ENCODE measurements at regions not wholly inside any gene's neighbourhood (a gene's known extent, or its start where the extent isn't known, plus 50 kb on each side); places are given as distances from the start of the nearest gene placed in this dataset.

- no peak for FAIRE-seq
- 100% methylated on average over 1 of the region's 1 CpG; no CpG with 5 or more reads in 1 of the 2 experiments for WGBS, 2 experiments (ENCODE audit: extremely low coverage in 1 of 2, insufficient coverage in 1 of 2, insufficient read length in 1 of 2, insufficient replicate concordance in 2 of 2, low coverage in 1 of 2, low lambda C conversion rate in 2 of 2, missing lambda C conversion rate in 1 of 2)
- no peak overlapping the region for H3K4ac ChIP-seq (replicated peaks; ENCODE audit: insufficient read length, low read depth, low read length)
Observed at GRCh38 chr16:47940466-47940865, 215.3 kb downstream of the ABCC12 start.

More at GRCh38 chr16:47940466-47940865, 215.3 kb downstream of the ABCC12 start:
- no peak for TF ChIP-seq SP4 (IDR thresholded peaks at IDR 0.05; ENCODE audit: low read length)
- no peak for TF ChIP-seq TAF1 (IDR thresholded peaks at IDR 0.05; ENCODE audit: low read depth, low read length)
- no peak for TF ChIP-seq MAFK (IDR thresholded peaks at IDR 0.05; ENCODE audit: low read depth, low read length)
- no peak for TF ChIP-seq RNF2 (IDR thresholded peaks at IDR 0.05; ENCODE audit: borderline replicate concordance, low read depth, low read length, missing control alignments, poor library complexity, severe bottlenecking)
- TF ChIP-seq ATF2 (IDR thresholded peaks at IDR 0.05; ENCODE audit: low read length): no peak
- no peak for TF ChIP-seq CBX8 (IDR thresholded peaks at IDR 0.05; ENCODE audit: borderline replicate concordance, low read depth, low read length)
- TF ChIP-seq CHD1 (IDR thresholded peaks at IDR 0.05; ENCODE audit: low read depth, low read length): no peak
- H3K36me3 ChIP-seq (ENCODE audit: control insufficient read depth in 2 of 4, insufficient read depth in 4 of 4, low read length in 3 of 4): no peaks in the 10 kb centered on the region
- H2AFZ ChIP-seq (ENCODE audit: low read length): no peak overlapping the region
- H3K18ac ChIP-seq (ENCODE audit: extremely low read depth, low read length): no peak overlapping the region
- POLR2A ChIA-PET (ENCODE audit: partially characterized antibody): no interaction called here
- CTCF ChIA-PET (ENCODE audit: partially characterized antibody): interaction anchor here (1.1 to 3.1 kb wide), 4 partner anchors 14 to 227 kb away, joined by 3 to 8 read pairs (median 4); no protein-coding TSS in a partner anchor
- no peak overlapping the region for H2BK20ac ChIP-seq (ENCODE audit: low read length)
- no peak overlapping the region for H2BK120ac ChIP-seq (replicated peaks; ENCODE audit: low read depth, low read length)
- H2BK12ac ChIP-seq (ENCODE audit: low read depth, low read length): no peak overlapping the region
- no peak overlapping the region for H3K27ac ChIP-seq (ENCODE audit: low read depth, low read length)
- no peak overlapping the region for H3K4me2 ChIP-seq (ENCODE audit: insufficient read depth in 1 of 2, low read depth in 2 of 2, low read length in 2 of 2)
- DNase-seq (ENCODE audit: low read depth in 1 of 2, low spot score in 2 of 2): no peak
- no peaks in the 10 kb centered on the region for H3K27me3 ChIP-seq (replicated peaks in 1 of 4; ENCODE audit: control insufficient read depth in 3 of 4, extremely low read depth in 1 of 4, insufficient read depth in 3 of 4, low read length in 3 of 4)
- no peak overlapping the region for H2AK5ac ChIP-seq (ENCODE audit: low read depth, low read length)
- H4K20me1 ChIP-seq (replicated peaks in 1 of 2; ENCODE audit: control insufficient read depth in 1 of 2, insufficient read depth in 2 of 2, low read length in 2 of 2): no peaks in the 10 kb centered on the region
- H3K9ac ChIP-seq (replicated peaks in 1 of 4; ENCODE audit: extremely low read depth in 1 of 4, low read depth in 3 of 4, low read length in 3 of 4): no peak overlapping the region
- no peak overlapping the region for H2BK5ac ChIP-seq (ENCODE audit: low read depth, low read length)
- no peak overlapping the region for H2BK15ac ChIP-seq (ENCODE audit: low read length)
- H3K23me2 ChIP-seq (ENCODE audit: low read depth, low read length): no peaks in the 10 kb centered on the region
- H4K91ac ChIP-seq (replicated peaks; ENCODE audit: insufficient read length, low read length): no peak overlapping the region
- no peaks in the 10 kb centered on the region for H3K9me3 ChIP-seq (ENCODE audit: insufficient read depth in 2 of 2, low read depth in 1 of 2, low read length in 1 of 2)
- H3K4me3 ChIP-seq (ENCODE audit: extremely low read depth in 1 of 4, insufficient read depth in 2 of 4, low read depth in 3 of 4, low read length in 4 of 4): no peak overlapping the region
- no peaks in the 10 kb centered on the region for H3K4me1 ChIP-seq (replicated peaks in 1 of 4; ENCODE audit: control insufficient read depth in 3 of 4, insufficient read depth in 4 of 4, low read length in 3 of 4)
- H3K79me1 ChIP-seq (ENCODE audit: low read depth, low read length): no peaks in the 10 kb centered on the region
- no peak overlapping the region for H3K23ac ChIP-seq (ENCODE audit: insufficient read length)
- H4K5ac ChIP-seq (ENCODE audit: insufficient read length, low read depth, low read length): no peak overlapping the region
- no peak overlapping the region for H3K56ac ChIP-seq (replicated peaks; ENCODE audit: insufficient read length, low read depth, low read length)
- no peaks in the 10 kb centered on the region for H3K79me2 ChIP-seq (ENCODE audit: control insufficient read depth in 1 of 2, insufficient read depth in 2 of 2, low read length in 2 of 2)
- H3K14ac ChIP-seq (ENCODE audit: insufficient read length): no peak overlapping the region
- H4K8ac ChIP-seq (ENCODE audit: extremely low read depth, insufficient read depth, low read length): no peak overlapping the region
